DMS 273 (cell line): ENCODE measurements at regions not wholly inside any gene's neighbourhood (a gene's known extent, or its start where the extent isn't known, plus 50 kb on each side); places are given as distances from the start of the nearest gene placed in this dataset.

Source experiments
- DNase-seq: peaks from one replicate; lab custom pipeline; 2025; ENCODE audit not compliant: unreplicated experiment; lab: John Stamatoyannopoulos, UW

GRCh38 chr15:99440551-99441443 is 125.0 kb upstream of the MEF2A start:
- no peak for DNase-seq

- DNase-seq, result no peak
Measured at GRCh38 chr15:99441444-99441800, 124.4 kb upstream of the MEF2A start.

GRCh38 chr15:99441871-99442251 is 123.9 kb upstream of the MEF2A start:
- DNase-seq, result no peak

- peak; percentile 32 for DNase-seq
Measured at GRCh38 chr15:99442252-99442897, 123.4 kb upstream of the MEF2A start.

GRCh38 chr15:99443056-99443756 is 122.6 kb upstream of the MEF2A start:
- DNase-seq, result no peak

- DNase-seq, result no peak
Measured at GRCh38 chr15:99443768-99444446, 121.9 kb upstream of the MEF2A start.

GRCh38 chr15:99445272-99445850 is 120.4 kb upstream of the MEF2A start:
- no peak for DNase-seq

- DNase-seq, result peak; percentile 7
Measured at GRCh38 chr15:99446565-99447496, 119.0 kb upstream of the MEF2A start.

GRCh38 chr15:99447497-99448371 is 118.0 kb upstream of the MEF2A start:
- no peak for DNase-seq

GRCh38 chr15:99449514-99449913 is 116.3 kb upstream of the MEF2A start:
- DNase-seq, result no peak

- peak; percentile 12 for DNase-seq
Measured at GRCh38 chr15:99450896-99451358, 114.9 kb upstream of the MEF2A start.

- DNase-seq, result no peak
Measured at GRCh38 chr15:99451484-99451883, 114.3 kb upstream of the MEF2A start.

GRCh38 chr15:99452010-99452409 is 113.8 kb upstream of the MEF2A start:
- no peak for DNase-seq

GRCh38 chr15:99452728-99453636 is 112.8 kb upstream of the MEF2A start:
- peak; percentile 7 for DNase-seq

GRCh38 chr15:99453637-99454030 is 112.2 kb upstream of the MEF2A start:
- DNase-seq, result no peak

- no peak for DNase-seq
Measured at GRCh38 chr15:99454107-99454809, 111.5 kb upstream of the MEF2A start.
